Karpas-422 (cell line): ENCODE measurements at regions not wholly inside any gene's neighbourhood (a gene's known extent, or its start where the extent isn't known, plus 50 kb on each side); places are given as distances from the start of the nearest gene placed in this dataset.

Source experiments
- DNase-seq: peaks from one replicate; pipeline ENCODE4 v3.0.0-alpha.2; 2015
- H2AFZ ChIP-seq: fragments of 200-600 bp; sonication (generic); 2 replicates; pipeline ENCODE4 v1.6.1; 2014; ENCODE audit warnings: antibody characterized with exemption, low read length, mixed read lengths
- H3K27ac ChIP-seq: fragments of 200-600 bp; sonication (generic); 2 replicates; pipeline ENCODE4 v1.5.1; 2014; ENCODE audit warnings: mild to moderate bottlenecking, low read length, moderate library complexity
- H3K27me3 ChIP-seq: fragments of 200-600 bp; sonication (generic); 2 replicates; pipeline ENCODE4 v1.6.1; 2014; ENCODE audit warnings: low read length, mixed read lengths
- H3K36me3 ChIP-seq: fragments of 200-600 bp; sonication (generic); 2 replicates; pipeline ENCODE4 v1.6.1; 2014; ENCODE audit warnings: low read length, mixed read lengths; ENCODE audit not compliant: insufficient read depth
- H3K4me1 ChIP-seq: fragments of 200-600 bp; sonication (generic); 2 replicates; pipeline ENCODE4 v1.6.1; 2014; ENCODE audit warnings: mild to moderate bottlenecking, low read length, mixed read lengths
- H3K4me2 ChIP-seq: fragments of 200-600 bp; sonication (generic); 2 replicates; pipeline ENCODE4 v1.6.1; 2014; ENCODE audit warnings: low read length, low read depth, mild to moderate bottlenecking; ENCODE audit not compliant: poor library complexity, severe bottlenecking
- H3K4me3 ChIP-seq: fragments of 200-600 bp; sonication (generic); 2 replicates; pipeline ENCODE4 v1.5.1; 2014; ENCODE audit warnings: mild to moderate bottlenecking, antibody characterized with exemption, low read length, mixed read lengths
- H3K79me2 ChIP-seq: fragments of 200-600 bp; sonication (generic); 2 replicates; pipeline ENCODE4 v1.6.1; 2014; ENCODE audit warnings: mild to moderate bottlenecking, low read length, mixed read lengths
- H3K9ac ChIP-seq: fragments of 200-600 bp; sonication (generic); 2 replicates; pipeline ENCODE4 v1.6.0; 2014; ENCODE audit warnings: low read length
- H3K9me2 ChIP-seq: fragments of 200-600 bp; sonication (generic), shearing (Covaris generic); replicated peaks from 2 replicates; pipeline ENCODE4 v1.6.0; 2014; ENCODE audit warnings: mild to moderate bottlenecking, low read length, moderate library complexity; ENCODE audit not compliant: insufficient read depth
- H3K9me3 ChIP-seq: fragments of 300-700, 200-600 bp; sonication (generic); 2 replicates; pipeline ENCODE4 v1.6.1; 2014; ENCODE audit warnings: low read length, mixed read lengths
- H4K20me1 ChIP-seq: fragments of 200-600 bp; sonication (generic); 2 replicates; pipeline ENCODE4 v1.6.1; 2014; ENCODE audit warnings: mild to moderate bottlenecking, antibody characterized with exemption, low read length, low read depth; ENCODE audit not compliant: insufficient read depth

- Histone ChIP-seq H4K20me1 (no peaks in the 10 kb centered on the region), H3K36me3 (no peaks in the 10 kb centered on the region), H3K79me2 (no peaks in the 10 kb centered on the region), H3K9me2 (no peaks in the 10 kb centered on the region), H2AFZ (no peak overlapping the region), H3K4me2 (no peak overlapping the region), H3K27me3 (no peaks in the 10 kb centered on the region), H3K27ac (no peak overlapping the region), H3K9me3 (no peaks in the 10 kb centered on the region), H3K4me3 (no peak overlapping the region), H3K4me1 (no peaks in the 10 kb centered on the region), H3K9ac (no peak overlapping the region)
- no peak for DNase-seq
These were observed 299.5 kb downstream of the MZT1 start for GRCh38 chr13:72427757-72428528.

GRCh38 chr13:72424059-72424458 lies 303.4 kb downstream of the MZT1 start:
- Histone ChIP-seq H3K27ac (no peak overlapping the region), H3K9me3 (no peaks in the 10 kb centered on the region), H3K4me2 (no peak overlapping the region), H3K36me3 (no peaks in the 10 kb centered on the region), H4K20me1 (no peaks in the 10 kb centered on the region), H2AFZ (no peak overlapping the region), H3K4me1 (no peaks in the 10 kb centered on the region), H3K9me2 (no peaks in the 10 kb centered on the region), H3K27me3 (no peaks in the 10 kb centered on the region), H3K79me2 (no peaks in the 10 kb centered on the region), H3K4me3 (no peak overlapping the region), H3K9ac (no peak overlapping the region)
- DNase-seq = no peak

- Histone ChIP-seq H3K4me2 (no peak overlapping the region), H3K27ac (no peak overlapping the region), H3K27me3 (no peaks in the 10 kb centered on the region), H3K79me2 (no peaks in the 10 kb centered on the region), H2AFZ (no peak overlapping the region), H3K36me3 (no peaks in the 10 kb centered on the region), H3K9me2 (no peaks in the 10 kb centered on the region), H3K4me1 (no peaks in the 10 kb centered on the region), H3K9ac (no peak overlapping the region), H3K4me3 (no peak overlapping the region), H4K20me1 (no peaks in the 10 kb centered on the region), H3K9me3 (no peaks in the 10 kb centered on the region)
- no peak for DNase-seq
These were observed 311.6 kb downstream of the MZT1 start for GRCh38 chr13:72415817-72416216.

DNA sequence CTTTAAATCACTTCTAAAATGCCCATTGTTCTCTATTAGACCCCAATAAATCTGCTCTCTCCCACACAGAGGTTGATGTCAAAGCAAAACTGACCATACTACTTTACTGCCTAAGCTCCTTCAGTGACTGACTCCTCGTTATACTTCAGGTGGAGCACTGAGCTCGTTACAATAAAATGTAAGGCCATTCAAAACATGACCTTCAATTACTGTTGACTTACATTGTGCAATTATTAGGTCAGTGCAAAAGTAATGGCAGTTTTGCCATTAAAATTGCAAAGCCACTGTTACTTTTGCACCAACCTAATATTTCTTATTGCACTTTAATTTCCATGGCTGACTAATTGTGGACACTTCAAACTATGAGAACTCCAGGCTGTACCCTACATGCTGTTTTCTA lies 314.9 kb downstream of the MZT1 start:
- no peaks in the 10 kb centered on the region for H3K36me3 ChIP-seq
- no peaks in the 10 kb centered on the region for H3K79me2 ChIP-seq
- no peaks in the 10 kb centered on the region for H3K4me1 ChIP-seq
- DNase-seq = no peak
- no peak overlapping the region for H3K27ac ChIP-seq
- H3K9me3 ChIP-seq = no peaks in the 10 kb centered on the region
- no peaks in the 10 kb centered on the region for H4K20me1 ChIP-seq
- no peaks in the 10 kb centered on the region for H3K9me2 ChIP-seq
- H3K9ac ChIP-seq = no peak overlapping the region
- H3K4me2 ChIP-seq = no peak overlapping the region
- H3K27me3 ChIP-seq = no peaks in the 10 kb centered on the region
- H2AFZ ChIP-seq = no peak overlapping the region
- no peak overlapping the region for H3K4me3 ChIP-seq

GRCh38 chr13:72405441-72405840 lies 322.0 kb downstream of the MZT1 start:
- Histone ChIP-seq H3K27me3 (no peaks in the 10 kb centered on the region), H3K9me2 (no peaks in the 10 kb centered on the region), H3K4me2 (no peak overlapping the region), H3K27ac (no peak overlapping the region), H3K79me2 (no peaks in the 10 kb centered on the region), H3K4me1 (no peaks in the 10 kb centered on the region), H3K36me3 (no peaks in the 10 kb centered on the region), H3K9ac (no peak overlapping the region), H3K9me3 (no peaks in the 10 kb centered on the region), H3K4me3 (no peak overlapping the region), H4K20me1 (no peaks in the 10 kb centered on the region), H2AFZ (no peak overlapping the region)
- DNase-seq = no peak

DNA sequence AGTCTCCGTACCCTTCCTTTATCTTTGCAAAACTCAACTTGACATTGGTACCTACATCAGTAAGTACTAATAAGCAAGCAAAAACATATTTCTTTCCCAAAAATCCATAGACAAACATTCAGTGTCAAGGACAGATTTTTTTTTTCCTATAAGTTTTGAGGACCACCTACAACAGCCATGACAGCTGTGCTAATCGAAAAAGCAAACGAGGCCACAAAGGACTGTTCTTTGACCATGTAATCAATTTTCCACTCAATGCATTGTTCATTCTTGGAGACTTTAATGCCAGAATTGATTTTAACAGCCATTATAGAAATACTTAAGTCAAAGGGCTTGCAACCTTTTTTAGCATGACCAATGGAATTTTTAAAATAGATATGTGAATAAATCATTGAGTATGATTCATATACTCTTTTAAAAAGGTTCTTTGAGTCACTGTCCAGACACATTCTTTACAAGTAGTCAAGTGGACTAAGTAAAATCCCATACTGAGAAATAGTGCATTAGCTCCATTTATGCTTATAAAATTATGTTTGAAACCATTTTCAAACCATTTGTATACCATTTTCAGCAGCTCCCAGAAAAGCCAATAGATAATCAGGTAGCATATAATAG lies 323.9 kb downstream of the MZT1 start:
- no peaks in the 10 kb centered on the region for H3K79me2 ChIP-seq
- no peak overlapping the region for H3K4me3 ChIP-seq
- no peak overlapping the region for H3K9ac ChIP-seq
- H3K27me3 ChIP-seq = no peaks in the 10 kb centered on the region
- no peaks in the 10 kb centered on the region for H4K20me1 ChIP-seq
- no peaks in the 10 kb centered on the region for H3K36me3 ChIP-seq
- H3K9me2 ChIP-seq = no peaks in the 10 kb centered on the region
- no peak overlapping the region for H3K4me2 ChIP-seq
- DNase-seq = no peak
- no peak overlapping the region for H2AFZ ChIP-seq
- H3K27ac ChIP-seq = no peak overlapping the region
- no peaks in the 10 kb centered on the region for H3K9me3 ChIP-seq
- H3K4me1 ChIP-seq = no peaks in the 10 kb centered on the region

- no peaks in the 10 kb centered on the region for H4K20me1 ChIP-seq
- no peaks in the 10 kb centered on the region for H3K9me2 ChIP-seq
- H3K79me2 ChIP-seq = no peaks in the 10 kb centered on the region
- no peaks in the 10 kb centered on the region for H3K9me3 ChIP-seq
- H3K27ac ChIP-seq = no peak overlapping the region
- no peak overlapping the region for H2AFZ ChIP-seq
- DNase-seq = no peak
- H3K36me3 ChIP-seq = no peaks in the 10 kb centered on the region
- H3K4me2 ChIP-seq = no peak overlapping the region
- no peak overlapping the region for H3K4me3 ChIP-seq
- H3K9ac ChIP-seq = no peak overlapping the region
- H3K4me1 ChIP-seq = no peaks in the 10 kb centered on the region
- no peaks in the 10 kb centered on the region for H3K27me3 ChIP-seq
These were observed 326.6 kb downstream of the MZT1 start for GRCh38 chr13:72400856-72401255.

DNA sequence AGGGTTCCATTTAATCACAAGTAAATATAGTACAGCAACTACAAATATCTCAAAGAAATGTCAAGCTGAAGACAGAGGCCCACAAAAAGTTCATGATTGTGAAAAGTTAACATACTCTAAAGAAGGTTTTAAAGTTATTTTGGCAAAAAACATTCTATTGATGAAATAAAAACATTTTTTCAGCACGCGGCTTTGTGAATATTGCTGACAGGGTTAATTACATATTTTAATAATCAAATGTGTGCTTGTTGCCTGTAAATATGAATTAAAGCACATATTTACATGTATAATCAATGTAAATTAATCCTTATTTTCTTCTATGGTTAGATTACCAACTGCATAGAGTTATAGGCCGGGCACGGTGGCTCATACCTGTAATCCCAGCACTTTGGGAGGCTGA lies 328.1 kb downstream of the MZT1 start:
- no peaks in the 10 kb centered on the region for H3K27me3 ChIP-seq

More for the DNA sequence above, 328.1 kb downstream of the MZT1 start:
- Histone ChIP-seq H3K27ac (no peak overlapping the region), H3K9me2 (no peaks in the 10 kb centered on the region), H3K9ac (no peak overlapping the region), H3K79me2 (no peaks in the 10 kb centered on the region), H3K9me3 (no peaks in the 10 kb centered on the region), H2AFZ (no peak overlapping the region), H3K4me2 (no peak overlapping the region), H4K20me1 (no peaks in the 10 kb centered on the region), H3K36me3 (no peaks in the 10 kb centered on the region), H3K4me3 (no peak overlapping the region), H3K4me1 (no peaks in the 10 kb centered on the region)
- DNase-seq = no peak
